Colonic mucosa (tissue), 4 donors: ENCODE measurements at regions not wholly inside any gene's neighbourhood (a gene's known extent, or its start where the extent isn't known, plus 50 kb on each side); places are given as distances from the start of the nearest gene placed in this dataset.

ENCODE experiments used
- DNase-seq: peaks from one replicate; pipeline ENCODE4 v3.0.0-alpha.2; 2020
- H3K27ac ChIP-seq: fragments of 200-600 bp; one replicate; pipeline ENCODE4 v1.8.0; 2021
- H3K27me3 ChIP-seq: fragments of 200-600 bp; one replicate; pipeline ENCODE4 v1.8.0; 2021
- H3K36me3 ChIP-seq: fragments of 200-600 bp; one replicate; pipeline ENCODE4 v1.8.0; 2021
- H3K4me1 ChIP-seq: fragments of 200-600 bp; one replicate; pipeline ENCODE4 v1.8.0; 2021; ENCODE audit warnings: mild to moderate bottlenecking
- H3K4me3 ChIP-seq: fragments of 200-600 bp; one replicate; pipeline ENCODE4 v1.8.0; 2021
- H3K9ac ChIP-seq, 2 donors: one replicate each; pipeline ENCODE4 v1.7.0; 2013; ENCODE audit warnings: control low read depth in 2 of 2, low read depth in 2 of 2, low read length in 2 of 2
- H3K9me3 ChIP-seq: fragments of 200-600 bp; one replicate; pipeline ENCODE4 v1.8.0; 2021
- CTCF ChIP-seq: fragments of 200-600 bp; IDR thresholded peaks from one replicate; pipeline ENCODE4 v1.8.0; 2022; ENCODE audit warnings: antibody characterized with exemption, mild to moderate bottlenecking
- intact Hi-C: fragments of 100-400 bp; cut with DNase I; formaldehyde crosslinking; loops from one replicate; pipeline ENCODE4 v1.14.1; 2022
- donor health status: healthy.
- donor health status: DM: no; HTN: no; CAD: no.
- donor health status: DM: no; HTN: no; CAD: no.

- no peak overlapping the region for H3K4me3 ChIP-seq
- no peak overlapping the region for H3K9ac ChIP-seq
- no peaks in the 10 kb centered on the region for H3K4me1 ChIP-seq
- H3K27ac ChIP-seq, result no peak overlapping the region
- no peaks in the 10 kb centered on the region for H3K27me3 ChIP-seq
- intact Hi-C loops, result no loop called here
- no peaks in the 10 kb centered on the region for H3K9me3 ChIP-seq
- no peak for DNase-seq
- H3K36me3 ChIP-seq, result no peaks in the 10 kb centered on the region
- TF ChIP-seq CTCF, result no peak
Measured at GRCh38 chr2:210798180-210798579, 241.8 kb downstream of the CPS1 start.

GRCh38 chr2:210814251-210815025 lies 258.0 kb downstream of the CPS1 start:
- Histone ChIP-seq H3K27me3 (no peaks in the 10 kb centered on the region), H3K9me3 (no peaks in the 10 kb centered on the region), H3K27ac (no peak overlapping the region), H3K36me3 (no peaks in the 10 kb centered on the region), H3K9ac (no peak overlapping the region), H3K4me1 (no peaks in the 10 kb centered on the region), H3K4me3 (no peak overlapping the region)
- no peak for DNase-seq
- no peak for TF ChIP-seq CTCF
- intact Hi-C loops, result no loop called here

GRCh38 chr2:210816769-210817168 lies 260.4 kb downstream of the CPS1 start:
- intact Hi-C loops, result no loop called here
- Histone ChIP-seq H3K36me3 (no peaks in the 10 kb centered on the region), H3K27ac (no peak overlapping the region), H3K9me3 (no peaks in the 10 kb centered on the region), H3K9ac (no peak overlapping the region), H3K27me3 (no peaks in the 10 kb centered on the region), H3K4me1 (no peaks in the 10 kb centered on the region), H3K4me3 (no peak overlapping the region)
- TF ChIP-seq CTCF, result no peak
- DNase-seq, result no peak

GRCh38 chr2:210818473-210818872 lies 262.1 kb downstream of the CPS1 start:
- no peak overlapping the region for H3K27ac ChIP-seq
- TF ChIP-seq CTCF, result no peak
- H3K36me3 ChIP-seq, result no peaks in the 10 kb centered on the region
- no peaks in the 10 kb centered on the region for H3K27me3 ChIP-seq
- no peak for DNase-seq
- H3K4me3 ChIP-seq, result no peak overlapping the region
- no peaks in the 10 kb centered on the region for H3K4me1 ChIP-seq
- no peaks in the 10 kb centered on the region for H3K9me3 ChIP-seq
- intact Hi-C loops, result no loop called here
- no peak overlapping the region for H3K9ac ChIP-seq

- no peaks in the 10 kb centered on the region for H3K9me3 ChIP-seq
- no peak overlapping the region for H3K9ac ChIP-seq
- TF ChIP-seq CTCF, result no peak
- no peak overlapping the region for H3K27ac ChIP-seq
- no peaks in the 10 kb centered on the region for H3K36me3 ChIP-seq
- no peaks in the 10 kb centered on the region for H3K4me1 ChIP-seq
- H3K27me3 ChIP-seq, result no peaks in the 10 kb centered on the region
- no peak overlapping the region for H3K4me3 ChIP-seq
- no peak for DNase-seq
- intact Hi-C loops, result no loop called here
Measured at GRCh38 chr2:210833403-210833802, 277.0 kb downstream of the CPS1 start.
